RWPE2 (cell line): ENCODE measurements at regions not wholly inside any gene's neighbourhood (a gene's known extent, or its start where the extent isn't known, plus 50 kb on each side); places are given as distances from the start of the nearest gene placed in this dataset.

Source experiments
- ATAC-seq: fragments of 200-7000 bp; cut with Tn5 transposase; 3 replicates; pipeline ENCODE4 v1.9.1; 2021; ENCODE audit warnings: low read depth
- DNase-seq: peaks from one replicate; pipeline ENCODE4 v3.0.0-alpha.2; 2020; ENCODE audit warnings: low spot score
- H3K27ac ChIP-seq: fragments of 450-650 bp; 2 replicates; pipeline ENCODE4 v1.5.1; 2017; ENCODE audit warnings: mild to moderate bottlenecking; ENCODE audit not compliant: poor library complexity, severe bottlenecking
- H3K27me3 ChIP-seq: fragments of 250-450 bp; sonication (Bioruptor Pico); 2 replicates; pipeline ENCODE4 v1.5.1; 2021; ENCODE audit warnings: mild to moderate bottlenecking, moderate library complexity; ENCODE audit not compliant: insufficient read depth, poor library complexity, severe bottlenecking
- H3K36me3 ChIP-seq: fragments of 250-450 bp; sonication (Bioruptor Pico); 2 replicates; pipeline ENCODE4 v1.5.1; 2020; ENCODE audit warnings: low read depth, mild to moderate bottlenecking, moderate library complexity
- H3K4me1 ChIP-seq: fragments of 250-450 bp; sonication (Bioruptor Pico); 2 replicates; pipeline ENCODE4 v1.5.1; 2021; ENCODE audit warnings: mild to moderate bottlenecking, moderate library complexity; ENCODE audit not compliant: insufficient read depth, poor library complexity, severe bottlenecking
- H3K4me3 ChIP-seq: fragments of 250-450 bp; sonication (Bioruptor Pico); 2 replicates; pipeline ENCODE4 v1.5.1; 2021; ENCODE audit warnings: mild to moderate bottlenecking, moderate library complexity; ENCODE audit not compliant: severe bottlenecking
- H3K9me3 ChIP-seq: fragments of 250-450 bp; sonication (Bioruptor Pico); 2 replicates; pipeline ENCODE4 v1.5.1; 2021; ENCODE audit warnings: mild to moderate bottlenecking, moderate library complexity; ENCODE audit not compliant: severe bottlenecking
- TF ChIP-seq, protein P1 (sequence below): fragments of 450-650 bp; IDR thresholded peaks from one replicate; pipeline ENCODE4 v1.5.1; 2017; ENCODE audit warnings: mild to moderate bottlenecking, moderate library complexity; ENCODE audit not compliant: poor library complexity, severe bottlenecking

DNA sequence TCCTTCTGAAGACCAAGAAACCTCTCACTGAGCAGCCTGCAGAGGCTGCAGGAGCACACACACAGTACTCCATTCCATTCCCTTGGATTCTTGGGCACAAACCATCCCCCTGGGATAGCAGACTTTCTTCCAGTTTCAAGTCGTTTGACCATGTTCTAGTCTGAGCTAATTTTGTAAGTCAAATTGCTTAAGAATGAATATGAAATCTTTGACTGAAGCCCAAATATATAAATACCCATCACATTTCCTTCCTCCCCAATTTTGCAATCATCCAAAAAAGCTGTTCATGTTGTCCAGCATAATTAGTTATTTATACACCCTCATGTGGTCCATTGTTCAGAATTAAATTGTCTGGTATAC, 231.2 kb upstream of the TPRG1 start:
- TF ChIP-seq, protein P1, sequence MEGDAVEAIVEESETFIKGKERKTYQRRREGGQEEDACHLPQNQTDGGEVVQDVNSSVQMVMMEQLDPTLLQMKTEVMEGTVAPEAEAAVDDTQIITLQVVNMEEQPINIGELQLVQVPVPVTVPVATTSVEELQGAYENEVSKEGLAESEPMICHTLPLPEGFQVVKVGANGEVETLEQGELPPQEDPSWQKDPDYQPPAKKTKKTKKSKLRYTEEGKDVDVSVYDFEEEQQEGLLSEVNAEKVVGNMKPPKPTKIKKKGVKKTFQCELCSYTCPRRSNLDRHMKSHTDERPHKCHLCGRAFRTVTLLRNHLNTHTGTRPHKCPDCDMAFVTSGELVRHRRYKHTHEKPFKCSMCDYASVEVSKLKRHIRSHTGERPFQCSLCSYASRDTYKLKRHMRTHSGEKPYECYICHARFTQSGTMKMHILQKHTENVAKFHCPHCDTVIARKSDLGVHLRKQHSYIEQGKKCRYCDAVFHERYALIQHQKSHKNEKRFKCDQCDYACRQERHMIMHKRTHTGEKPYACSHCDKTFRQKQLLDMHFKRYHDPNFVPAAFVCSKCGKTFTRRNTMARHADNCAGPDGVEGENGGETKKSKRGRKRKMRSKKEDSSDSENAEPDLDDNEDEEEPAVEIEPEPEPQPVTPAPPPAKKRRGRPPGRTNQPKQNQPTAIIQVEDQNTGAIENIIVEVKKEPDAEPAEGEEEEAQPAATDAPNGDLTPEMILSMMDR, result no peak
- Histone ChIP-seq H3K36me3 (no peaks in the 10 kb centered on the region), H3K27me3 (no peaks in the 10 kb centered on the region), H3K9me3 (no peaks in the 10 kb centered on the region), H3K4me3 (no peak overlapping the region), H3K4me1 (peaks cover 2% of the 10 kb centered on the region), H3K27ac (no peak overlapping the region)
- DNase-seq, result no peak
- no peak for ATAC-seq

DNA sequence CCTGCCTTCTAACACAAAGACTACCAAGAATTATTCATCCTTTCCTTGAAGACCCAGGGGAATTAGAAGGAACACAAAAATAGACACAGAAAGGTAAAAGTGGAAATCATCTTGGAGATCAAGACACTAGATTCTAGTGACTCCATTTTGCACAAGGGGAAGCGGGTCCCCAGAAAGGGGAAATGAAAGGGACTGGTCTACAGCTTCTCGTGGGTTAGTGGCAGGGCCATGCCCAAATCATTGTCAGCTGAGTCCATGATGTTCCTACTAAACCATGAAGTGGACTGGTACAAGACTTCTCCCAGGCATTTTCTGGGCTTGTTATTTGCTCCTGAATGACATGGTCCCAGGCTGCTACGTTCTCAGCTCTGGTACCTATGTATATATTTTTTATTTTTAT, 230.7 kb upstream of the TPRG1 start:
- DNase-seq (no peak), ATAC-seq (no peak)
- H3K4me3 ChIP-seq, result no peak overlapping the region
- H3K9me3 ChIP-seq, result no peaks in the 10 kb centered on the region
- H3K4me1 ChIP-seq, result peaks cover 2% of the 10 kb centered on the region
- no peaks in the 10 kb centered on the region for H3K36me3 ChIP-seq
- TF ChIP-seq, protein P1, result no peak
- H3K27me3 ChIP-seq, result no peaks in the 10 kb centered on the region
- H3K27ac ChIP-seq, result no peak overlapping the region

DNA sequence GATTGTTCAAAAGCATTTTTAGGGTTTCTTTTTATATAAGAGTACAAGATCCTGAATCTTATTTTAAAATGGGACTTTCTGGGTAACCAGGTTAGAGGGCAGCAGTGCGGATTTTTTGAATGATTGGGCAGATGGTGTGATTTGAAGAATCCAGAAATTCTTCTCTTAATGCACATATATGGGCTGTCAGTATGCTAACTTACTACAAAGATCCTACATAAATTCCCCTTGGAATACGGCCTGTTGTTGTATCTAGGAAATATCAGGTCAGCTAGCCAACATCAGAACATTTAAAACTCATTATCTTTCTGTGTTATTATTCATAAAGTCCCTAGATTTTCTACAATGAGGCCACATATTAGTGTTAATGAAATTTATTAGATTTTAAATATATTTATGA, 229.6 kb upstream of the TPRG1 start:
- Histone ChIP-seq H3K36me3 (no peaks in the 10 kb centered on the region), H3K27ac (no peak overlapping the region), H3K4me1 (peaks cover 5% of the 10 kb centered on the region), H3K9me3 (no peaks in the 10 kb centered on the region), H3K4me3 (no peak overlapping the region), H3K27me3 (no peaks in the 10 kb centered on the region)
- TF ChIP-seq, protein P1, result no peak
- DNase-seq (no peak), ATAC-seq (no peak)

DNA sequence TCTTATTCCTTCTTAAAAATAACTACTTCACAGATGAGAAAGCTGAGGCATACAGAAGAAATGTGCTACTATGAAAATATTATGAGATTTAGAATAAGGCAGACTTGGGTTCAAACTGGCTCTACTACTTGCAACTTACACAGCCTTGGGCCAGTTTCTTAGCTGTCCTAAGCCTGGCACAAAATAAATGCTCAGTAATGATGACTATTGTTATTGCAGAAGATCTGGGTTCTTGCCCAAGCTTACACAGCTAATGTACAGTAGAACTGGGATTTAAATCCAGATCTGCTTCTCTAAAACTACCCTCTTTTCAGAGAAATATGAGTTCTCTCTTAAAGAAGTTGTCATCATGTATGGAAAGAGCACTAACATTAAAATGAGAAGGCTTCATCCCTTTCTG, 228.2 kb upstream of the TPRG1 start:
- Histone ChIP-seq H3K9me3 (no peaks in the 10 kb centered on the region), H3K36me3 (no peaks in the 10 kb centered on the region), H3K4me3 (no peak overlapping the region), H3K27me3 (no peaks in the 10 kb centered on the region), H3K27ac (no peak overlapping the region), H3K4me1 (peaks cover 9% of the 10 kb centered on the region)
- TF ChIP-seq, protein P1, result no peak
- no peak for ATAC-seq
- DNase-seq, result no peak

DNA sequence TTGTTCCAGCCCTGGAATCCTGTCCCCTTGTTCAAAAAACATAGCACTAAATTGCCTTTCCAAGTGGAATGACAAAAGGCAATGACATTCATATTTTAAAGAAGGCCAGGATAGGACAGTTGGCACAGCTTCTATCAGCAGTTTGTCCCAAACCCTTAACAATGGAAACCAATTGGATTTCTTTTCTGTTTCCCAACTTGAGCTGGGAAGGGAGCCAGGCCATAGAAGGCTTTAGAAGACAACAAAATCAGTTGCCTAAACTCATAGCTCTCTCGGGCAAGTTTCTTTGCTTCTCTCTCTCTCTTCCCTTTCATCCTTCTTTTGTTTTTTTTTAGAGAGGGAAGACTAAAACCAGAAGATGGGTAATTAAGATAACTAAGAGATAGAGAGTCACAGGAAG, 227.7 kb upstream of the TPRG1 start:
- no peak for DNase-seq
- Histone ChIP-seq H3K36me3 (no peaks in the 10 kb centered on the region), H3K27ac (no peak overlapping the region), H3K27me3 (no peaks in the 10 kb centered on the region), H3K4me1 (peaks cover 15% of the 10 kb centered on the region), H3K9me3 (no peaks in the 10 kb centered on the region), H3K4me3 (no peak overlapping the region)
- TF ChIP-seq, protein P1, result no peak
- ATAC-seq, result no peak
